ENCODE measurements at regions not wholly inside any gene's neighbourhood (a gene's known extent, or its start where the extent isn't known, plus 50 kb on each side); places are given as distances from the start of the nearest gene placed in this dataset.
A peak's percentile ranks its signal among the peaks of the same experiment; 100 is the strongest.

- no peaks in the 10 kb centered on the region for H3K4me1 ChIP-seq (ENCODE audit: control insufficient read depth, insufficient read depth, low read length)
- no peaks in the 10 kb centered on the region for H3K36me3 ChIP-seq (ENCODE audit: control insufficient read depth in 2 of 2, insufficient read depth in 1 of 2, low read length in 2 of 2)
- no peaks in the 10 kb centered on the region for H3K9me3 ChIP-seq (ENCODE audit: control insufficient read depth, insufficient read depth, low read depth, low read length)
- TF ChIP-seq CTCF (tag by site-specific recombination; IDR thresholded peaks at IDR 0.05) = 0 out of 2 replicates have a peak, but pooled peaks have one; percentile 22
- TF ChIP-seq ZNF529 (tag by site-specific recombination; IDR thresholded peaks at IDR 0.05; ENCODE audit: insufficient replicate concordance) = no peak
- no peak for TF ChIP-seq SETDB1 (IDR thresholded peaks at IDR 0.05; ENCODE audit: insufficient read length, low read length)
- no peak for TF ChIP-seq GLI4 (tag by site-specific recombination; IDR thresholded peaks at IDR 0.05)
- peak; percentile 63 for TF ChIP-seq ZNF654 (tag by site-specific recombination; IDR thresholded peaks at IDR 0.05; ENCODE audit: low read depth)
- no peak for TF ChIP-seq ZNF658 (tag by site-specific recombination; IDR thresholded peaks at IDR 0.05)
- no peak overlapping the region for H3K4me3 ChIP-seq (ENCODE audit: low read depth, low read length)
- ChIA-PET POLR2A (no interaction called here), CTCF (interaction anchor here (0.6 to 1.4 kb wide), 11 partner anchors 16 to 1954 kb away, joined by 3 to 8 read pairs (median 3); no protein-coding TSS in a partner anchor)
- no peak overlapping the region for H3K27ac ChIP-seq (ENCODE audit: extremely low read depth, low read depth, low read length)
Measured at GRCh38 chrX:138191998-138192397, 519.5 kb downstream of the FGF13 start.

GRCh38 chrX:138229718-138230117 lies 481.8 kb downstream of the FGF13 start:
- CTCF ChIA-PET = no interaction called here
- H3K36me3 ChIP-seq (ENCODE audit: control insufficient read depth in 2 of 2, insufficient read depth in 1 of 2, low read length in 2 of 2) = no peaks in the 10 kb centered on the region
- H3K4me3 ChIP-seq (ENCODE audit: low read depth, low read length) = no peak overlapping the region
- H3K9me3 ChIP-seq (ENCODE audit: control insufficient read depth, insufficient read depth, low read depth, low read length) = no peaks in the 10 kb centered on the region
- TF ChIP-seq ZIC2 (tag by site-specific recombination; IDR thresholded peaks at IDR 0.05) = no peak
- no peak for TF ChIP-seq ZNF701 (tag by site-specific recombination; IDR thresholded peaks at IDR 0.05)
- no peak for TF ChIP-seq ZNF221 (tag by site-specific recombination; IDR thresholded peaks at IDR 0.05; ENCODE audit: borderline replicate concordance)
- TF ChIP-seq ZNF157 (tag by site-specific recombination; IDR thresholded peaks at IDR 0.05) = no peak
- TF ChIP-seq ZEB2 (tag by site-specific recombination; IDR thresholded peaks at IDR 0.05) = no peak
- TF ChIP-seq ZNF518A (tag by site-specific recombination; conservative IDR thresholded peaks at IDR 0.05; ENCODE audit: low read depth) = no peak
- TF ChIP-seq ZNF16 (tag by site-specific recombination; IDR thresholded peaks at IDR 0.05; ENCODE audit: low read depth) = no peak
- no peak for TF ChIP-seq ZNF10 (tag by site-specific recombination; IDR thresholded peaks at IDR 0.05)
- TF ChIP-seq ATF2 (tag by site-specific recombination; IDR thresholded peaks at IDR 0.05; ENCODE audit: low read depth) = no peak
- TF ChIP-seq ZNF600 (tag by site-specific recombination; IDR thresholded peaks at IDR 0.05) = no peak
- no peak for TF ChIP-seq ZNF555 (tag by site-specific recombination; conservative IDR thresholded peaks at IDR 0.05)
- H3K27ac ChIP-seq (ENCODE audit: extremely low read depth, low read depth, low read length) = no peak overlapping the region
- POLR2A ChIA-PET = no interaction called here
- H3K4me1 ChIP-seq (ENCODE audit: control insufficient read depth, insufficient read depth, low read length) = no peaks in the 10 kb centered on the region
